Muscle of arm (tissue), 1 donor: ENCODE measurements at regions not wholly inside any gene's neighbourhood (a gene's known extent, or its start where the extent isn't known, plus 50 kb on each side); places are given as distances from the start of the nearest gene placed in this dataset.
"Not testable (repeated sequence)": the region's sequence is repeated elsewhere in the genome, so short reads cannot be mapped to it uniquely, and the experiment has no call there.

ENCODE experiments used
- DNase-seq: peaks from one replicate; pipeline ENCODE4 v3.0.0-alpha.2; 2013

- no peak for DNase-seq
Observed at GRCh38 chr9:101859620-101860019, 121.2 kb upstream of the GRIN3A start.

- no peak for DNase-seq
Observed at GRCh38 chr9:101858026-101858425, 119.6 kb upstream of the GRIN3A start.

- DNase-seq: no peak
Observed at GRCh38 chr9:101849102-101849707, 110.8 kb upstream of the GRIN3A start.

- DNase-seq: peak; percentile 59
Observed at GRCh38 chr9:101848485-101848919, 110.1 kb upstream of the GRIN3A start.

GRCh38 chr9:101846161-101846560 is 107.7 kb upstream of the GRIN3A start:
- DNase-seq: no peak

GRCh38 chr9:101840694-101841188 is 102.3 kb upstream of the GRIN3A start:
- DNase-seq: no peak

GRCh38 chr9:101838988-101839387 is 100.5 kb upstream of the GRIN3A start:
- DNase-seq: not testable (repeated sequence)

- DNase-seq: no peak
Observed at GRCh38 chr9:101836021-101836420, 97.6 kb upstream of the GRIN3A start.

- no peak for DNase-seq
Observed at GRCh38 chr9:101832486-101832885, 94.0 kb upstream of the GRIN3A start.

- not testable (repeated sequence) for DNase-seq
Observed at GRCh38 chr9:101821450-101821849, 83.0 kb upstream of the GRIN3A start.

GRCh38 chr9:101820983-101821382 is 82.5 kb upstream of the GRIN3A start:
- not testable (repeated sequence) for DNase-seq

- DNase-seq: no peak
Observed at GRCh38 chr9:101814064-101814463, 75.6 kb upstream of the GRIN3A start.

GRCh38 chr9:101807879-101808278 is 69.4 kb upstream of the GRIN3A start:
- DNase-seq: not testable (repeated sequence)

- DNase-seq: no peak
Observed at GRCh38 chr9:101796044-101796443, 57.6 kb upstream of the GRIN3A start.

GRCh38 chr9:101795147-101795546 is 56.7 kb upstream of the GRIN3A start:
- DNase-seq: no peak

GRCh38 chr9:101792475-101792874 is 54.0 kb upstream of the GRIN3A start:
- DNase-seq: no peak

GRCh38 chr9:101791938-101792337 is 53.5 kb upstream of the GRIN3A start:
- DNase-seq: peak; percentile 30

GRCh38 chr9:101791533-101791932 is 53.1 kb upstream of the GRIN3A start:
- DNase-seq: no peak
